Muscle layer of colon (tissue), 2 donors: ENCODE measurements at regions not wholly inside any gene's neighbourhood (a gene's known extent, or its start where the extent isn't known, plus 50 kb on each side); places are given as distances from the start of the nearest gene placed in this dataset.

Experiments used
- H3K27ac ChIP-seq: one replicate; pipeline ENCODE4 v1.7.0; 2013; ENCODE audit warnings: low read depth, mild to moderate bottlenecking, low read length, moderate library complexity
- H3K27me3 ChIP-seq, 2 donors: one replicate each; pipeline ENCODE4 v1.7.0; 2013; ENCODE audit warnings: low read length in 2 of 2, mild to moderate bottlenecking in 2 of 2; ENCODE audit not compliant: insufficient read depth in 2 of 2, control insufficient read depth in 1 of 2
- H3K36me3 ChIP-seq: one replicate; pipeline ENCODE4 v1.7.0; 2013; ENCODE audit warnings: mild to moderate bottlenecking, low read length; ENCODE audit not compliant: insufficient read depth
- H3K4me1 ChIP-seq: one replicate; pipeline ENCODE4 v1.7.0; 2013; ENCODE audit warnings: mild to moderate bottlenecking, low read length; ENCODE audit not compliant: insufficient read depth
- H3K4me3 ChIP-seq, 2 donors: one replicate each; pipeline ENCODE4 v1.7.0; 2013; ENCODE audit warnings: low read length in 2 of 2, low read depth in 1 of 2, mild to moderate bottlenecking in 1 of 2, moderate library complexity in 1 of 2
- H3K9ac ChIP-seq: one replicate; pipeline ENCODE4 v1.7.0; 2013; ENCODE audit warnings: low read length
- H3K9me3 ChIP-seq: one replicate; pipeline ENCODE4 v1.7.0; 2013; ENCODE audit warnings: mild to moderate bottlenecking, low read length
- donor health status: abdominal sarcoma.
- donor health status: Adenocarcinoma of cecum.

DNA sequence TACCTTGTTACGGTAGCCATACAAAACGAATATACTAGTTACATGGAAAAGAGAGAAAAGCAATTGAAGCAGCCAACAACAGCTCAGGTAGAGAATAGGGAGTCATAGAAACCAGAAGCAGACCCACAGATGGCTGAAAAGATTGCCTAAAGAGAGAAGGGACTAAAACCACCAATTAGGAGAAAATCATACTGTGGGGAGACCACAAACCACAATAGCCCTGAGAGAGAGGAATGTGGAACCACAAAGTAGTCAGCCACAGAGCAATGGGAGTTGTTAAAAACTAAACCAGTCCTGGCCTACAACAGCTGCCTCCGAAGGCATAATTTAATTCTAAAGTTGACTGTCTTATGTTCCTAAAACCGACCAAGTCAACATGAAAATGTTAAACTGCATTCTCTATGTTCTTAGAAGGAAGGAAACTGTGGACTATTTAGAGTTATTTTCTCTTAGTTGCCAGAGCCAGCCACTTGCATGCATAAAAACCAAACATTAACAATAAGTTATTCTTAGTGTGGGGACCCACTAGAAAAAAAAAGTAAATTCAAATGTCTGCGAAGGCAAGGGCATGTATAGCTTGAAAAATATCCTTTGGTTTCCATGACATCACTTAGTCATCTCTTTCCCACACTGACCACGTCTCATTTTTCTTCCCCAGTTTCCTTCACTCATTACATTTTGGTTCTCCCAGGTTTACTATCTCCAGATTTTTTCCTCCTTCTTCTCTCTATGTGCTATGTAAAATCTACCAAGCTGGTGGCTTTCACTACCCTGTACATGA lies 398.1 kb downstream of the NOVA1 start:
- Histone ChIP-seq H3K9ac (no peak overlapping the region), H3K27ac (no peak overlapping the region), H3K36me3 (no peaks in the 10 kb centered on the region), H3K27me3 (no peaks in the 10 kb centered on the region), H3K4me3 (no peak overlapping the region), H3K4me1 (no peaks in the 10 kb centered on the region), H3K9me3 (no peaks in the 10 kb centered on the region)

GRCh38 chr14:26199096-26199495 lies 398.7 kb downstream of the NOVA1 start:
- Histone ChIP-seq H3K9ac (no peak overlapping the region), H3K36me3 (no peaks in the 10 kb centered on the region), H3K9me3 (no peaks in the 10 kb centered on the region), H3K4me3 (no peak overlapping the region), H3K4me1 (no peaks in the 10 kb centered on the region), H3K27me3 (no peaks in the 10 kb centered on the region), H3K27ac (no peak overlapping the region)

GRCh38 chr14:26194816-26195215 lies 403.0 kb downstream of the NOVA1 start:
- H3K27me3 ChIP-seq, result no peaks in the 10 kb centered on the region
- H3K9me3 ChIP-seq, result no peaks in the 10 kb centered on the region
- no peaks in the 10 kb centered on the region for H3K36me3 ChIP-seq
- no peak overlapping the region for H3K4me3 ChIP-seq
- H3K4me1 ChIP-seq, result no peaks in the 10 kb centered on the region
- no peak overlapping the region for H3K9ac ChIP-seq
- no peak overlapping the region for H3K27ac ChIP-seq

DNA sequence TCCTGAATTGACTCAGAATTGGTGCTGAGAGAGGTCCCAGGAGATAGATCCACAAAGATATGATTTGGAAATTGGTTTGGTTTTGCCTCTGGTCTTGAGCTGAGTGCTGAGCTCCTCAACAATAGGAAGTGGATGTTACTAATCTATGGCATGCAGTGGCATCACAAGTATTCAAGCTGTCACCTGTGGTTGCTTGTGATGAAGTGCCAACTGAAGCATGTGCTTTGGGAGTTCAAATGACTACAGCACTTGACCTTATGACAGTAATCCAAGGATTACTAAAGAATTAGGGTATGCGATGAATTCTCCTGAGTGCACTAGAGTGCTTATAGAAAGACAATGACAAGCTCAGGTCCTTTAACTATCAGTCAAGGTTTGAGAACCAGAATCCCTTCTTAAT lies 406.2 kb downstream of the NOVA1 start:
- H3K4me1 ChIP-seq, result no peaks in the 10 kb centered on the region
- H3K9ac ChIP-seq, result no peak overlapping the region
- no peak overlapping the region for H3K4me3 ChIP-seq
- no peak overlapping the region for H3K27ac ChIP-seq
- H3K27me3 ChIP-seq, result no peaks in the 10 kb centered on the region
- H3K9me3 ChIP-seq, result no peaks in the 10 kb centered on the region
- H3K36me3 ChIP-seq, result no peaks in the 10 kb centered on the region

DNA sequence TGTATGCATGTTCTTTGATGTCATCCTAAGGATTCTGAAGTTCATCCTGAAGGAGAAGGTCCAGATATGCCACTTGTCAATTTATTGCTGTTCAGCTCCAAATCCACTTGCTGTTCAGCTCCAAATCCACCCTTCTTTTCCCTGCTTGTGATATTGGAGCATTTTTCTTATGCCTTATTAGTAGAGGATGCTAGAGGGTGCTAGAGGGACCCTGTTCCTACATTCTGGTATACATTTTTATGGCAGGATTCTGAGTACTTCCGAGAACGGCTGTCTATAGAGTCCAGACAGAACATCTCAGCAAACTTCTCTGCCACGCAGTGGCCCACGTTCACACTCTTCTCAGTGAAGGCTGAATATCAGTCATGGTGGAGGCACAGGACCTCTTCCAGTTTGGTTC lies 406.7 kb downstream of the NOVA1 start:
- no peak overlapping the region for H3K4me3 ChIP-seq
- H3K36me3 ChIP-seq, result no peaks in the 10 kb centered on the region
- no peaks in the 10 kb centered on the region for H3K4me1 ChIP-seq
- H3K9me3 ChIP-seq, result no peaks in the 10 kb centered on the region
- no peaks in the 10 kb centered on the region for H3K27me3 ChIP-seq
- no peak overlapping the region for H3K9ac ChIP-seq
- no peak overlapping the region for H3K27ac ChIP-seq

- Histone ChIP-seq H3K36me3 (no peaks in the 10 kb centered on the region), H3K9me3 (no peaks in the 10 kb centered on the region), H3K4me1 (no peaks in the 10 kb centered on the region), H3K4me3 (no peak overlapping the region), H3K27me3 (no peaks in the 10 kb centered on the region), H3K9ac (no peak overlapping the region), H3K27ac (no peak overlapping the region)
These were observed 407.2 kb downstream of the NOVA1 start for GRCh38 chr14:26190646-26191045.

DNA sequence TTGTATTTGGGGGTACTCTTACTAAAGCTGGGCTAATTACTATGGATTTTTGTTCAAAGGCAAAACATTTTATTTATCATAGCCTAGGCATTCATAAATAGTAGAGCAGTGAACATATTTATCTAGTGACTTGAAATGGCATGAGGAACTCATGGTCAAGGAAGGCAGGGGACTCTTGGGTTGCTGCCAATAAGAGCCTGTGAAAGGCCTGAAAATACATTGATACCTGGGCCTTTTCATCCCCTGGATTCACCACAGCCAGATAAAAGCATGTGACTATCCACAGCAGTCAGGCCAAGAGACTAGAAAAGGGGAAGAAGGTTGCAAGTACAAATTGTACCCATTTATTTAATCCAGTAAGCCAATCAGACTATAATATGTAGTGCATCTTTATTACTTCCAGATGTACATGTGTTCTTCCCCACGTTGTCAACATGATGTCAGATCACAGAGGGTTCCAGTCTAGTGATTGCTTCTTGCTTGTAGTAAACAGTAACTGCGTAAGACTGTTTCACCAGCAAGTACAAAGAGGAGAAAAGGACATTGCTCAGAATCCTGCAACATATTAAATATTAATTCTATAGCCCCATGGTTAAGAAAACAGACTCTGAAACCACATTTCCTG lies 409.7 kb downstream of the NOVA1 start:
- Histone ChIP-seq H3K4me1 (no peaks in the 10 kb centered on the region), H3K36me3 (no peaks in the 10 kb centered on the region), H3K4me3 (no peak overlapping the region), H3K9ac (no peak overlapping the region), H3K9me3 (no peaks in the 10 kb centered on the region), H3K27me3 (no peaks in the 10 kb centered on the region), H3K27ac (no peak overlapping the region)

GRCh38 chr14:26180221-26180620 lies 417.6 kb downstream of the NOVA1 start:
- no peaks in the 10 kb centered on the region for H3K9me3 ChIP-seq
- no peaks in the 10 kb centered on the region for H3K36me3 ChIP-seq
- H3K27me3 ChIP-seq, result no peaks in the 10 kb centered on the region
- H3K9ac ChIP-seq, result no peak overlapping the region
- H3K4me3 ChIP-seq, result no peak overlapping the region
- no peaks in the 10 kb centered on the region for H3K4me1 ChIP-seq
- no peak overlapping the region for H3K27ac ChIP-seq

DNA sequence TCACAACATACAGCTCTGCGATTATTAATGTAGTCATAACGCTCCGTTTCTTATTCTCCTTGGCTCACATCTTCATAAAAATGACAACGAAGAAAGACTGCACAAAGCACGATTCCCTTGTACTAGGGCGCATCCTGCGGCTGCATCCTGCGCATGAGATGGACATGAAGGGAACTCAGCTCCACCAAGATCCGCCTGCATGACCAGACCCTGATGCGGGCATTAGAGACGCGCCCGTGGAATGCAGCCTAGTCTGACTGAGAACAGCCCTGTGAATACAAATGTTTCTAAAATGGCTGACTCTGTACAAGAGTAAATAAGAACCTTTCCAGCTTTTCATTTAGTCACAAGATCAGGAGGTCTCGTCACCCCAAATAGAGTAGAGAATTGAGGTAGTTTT lies 422.2 kb downstream of the NOVA1 start:
- Histone ChIP-seq H3K27me3 (no peaks in the 10 kb centered on the region), H3K4me1 (no peaks in the 10 kb centered on the region), H3K36me3 (no peaks in the 10 kb centered on the region), H3K4me3 (no peak overlapping the region), H3K9me3 (no peaks in the 10 kb centered on the region), H3K9ac (no peak overlapping the region), H3K27ac (no peak overlapping the region)

DNA sequence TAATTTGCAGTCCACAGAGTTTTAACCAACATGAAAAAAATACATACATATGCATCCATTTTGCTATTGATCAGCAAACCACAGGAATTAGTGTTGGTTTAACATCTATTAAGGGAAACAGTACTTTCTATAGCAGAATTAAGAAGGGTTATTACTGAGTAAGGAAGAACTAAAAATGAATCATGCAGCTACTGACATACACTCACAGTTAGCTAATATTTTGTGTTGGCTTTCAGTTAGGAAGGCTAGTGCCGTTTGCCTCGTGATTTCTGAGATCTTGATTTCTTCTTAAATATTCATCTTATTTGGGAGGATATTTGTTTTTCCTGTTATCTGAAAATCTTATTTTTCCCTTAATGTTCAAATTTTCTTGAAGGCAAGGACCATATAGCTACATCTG lies 423.4 kb downstream of the NOVA1 start:
- H3K4me1 ChIP-seq, result no peaks in the 10 kb centered on the region
- no peak overlapping the region for H3K27ac ChIP-seq
- no peaks in the 10 kb centered on the region for H3K27me3 ChIP-seq
- no peak overlapping the region for H3K4me3 ChIP-seq
- H3K36me3 ChIP-seq, result no peaks in the 10 kb centered on the region
- H3K9me3 ChIP-seq, result no peaks in the 10 kb centered on the region
- H3K9ac ChIP-seq, result no peak overlapping the region

- Histone ChIP-seq H3K27ac (no peak overlapping the region), H3K4me3 (no peak overlapping the region), H3K9ac (no peak overlapping the region), H3K27me3 (no peaks in the 10 kb centered on the region), H3K9me3 (no peaks in the 10 kb centered on the region), H3K4me1 (no peaks in the 10 kb centered on the region), H3K36me3 (no peaks in the 10 kb centered on the region)
These were observed 424.2 kb downstream of the NOVA1 start for GRCh38 chr14:26173581-26174110.

DNA sequence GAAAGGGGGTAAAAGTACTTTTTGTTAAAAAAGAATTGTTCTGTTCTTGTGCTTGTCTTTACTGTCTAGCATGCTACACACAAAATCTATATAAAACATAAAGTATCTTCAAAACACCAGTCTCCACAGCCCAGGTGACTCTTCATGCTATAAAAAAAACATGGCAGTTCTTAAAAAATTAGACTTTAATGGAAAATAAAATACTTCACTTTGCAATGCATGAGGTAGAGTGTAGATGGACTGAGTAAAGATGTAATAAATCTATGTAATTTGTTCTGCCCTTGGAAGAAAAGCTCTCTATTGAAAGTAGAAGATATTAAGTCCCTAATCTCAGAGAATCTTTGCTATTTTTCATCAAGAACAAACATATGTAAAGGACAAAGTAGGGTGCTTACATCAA lies 425.4 kb downstream of the NOVA1 start:
- Histone ChIP-seq H3K9ac (no peak overlapping the region), H3K36me3 (no peaks in the 10 kb centered on the region), H3K27ac (no peak overlapping the region), H3K4me1 (no peaks in the 10 kb centered on the region), H3K9me3 (no peaks in the 10 kb centered on the region), H3K4me3 (no peak overlapping the region), H3K27me3 (no peaks in the 10 kb centered on the region)
